GM21737 (cell line): ENCODE measurements at regions not wholly inside any gene's neighbourhood (a gene's known extent, or its start where the extent isn't known, plus 50 kb on each side); places are given as distances from the start of the nearest gene placed in this dataset.

ENCODE experiments used
- ATAC-seq: cut with Tn5 transposase; IDR thresholded peaks from one replicate; pipeline ENCODE4 v1.9.1; 2021; ENCODE audit warnings: mild to moderate bottlenecking, moderate library complexity; ENCODE audit not compliant: unreplicated experiment

DNA sequence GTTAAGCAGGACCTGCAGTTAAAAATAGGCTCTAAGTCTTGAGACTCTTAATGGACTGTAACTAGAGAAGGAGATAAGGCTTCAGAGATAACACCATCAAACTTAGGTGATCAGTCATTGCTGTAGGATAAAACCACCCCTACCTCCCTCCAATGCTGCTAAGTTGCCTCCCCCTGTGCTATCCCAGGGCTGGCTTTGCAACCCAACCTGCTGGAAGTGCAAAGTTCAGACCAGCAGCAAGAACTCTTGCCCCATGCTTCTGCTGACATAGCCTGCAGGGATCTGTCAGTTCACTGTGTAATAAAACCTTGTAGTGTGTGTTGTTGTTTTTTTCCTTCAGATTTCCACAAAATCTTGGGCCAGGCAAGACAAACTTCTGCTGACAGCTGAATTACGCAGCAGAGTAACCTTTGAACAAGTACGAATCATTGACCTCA is 57.4 kb upstream of the EPB41L3 start:
- ATAC-seq: no peak

DNA sequence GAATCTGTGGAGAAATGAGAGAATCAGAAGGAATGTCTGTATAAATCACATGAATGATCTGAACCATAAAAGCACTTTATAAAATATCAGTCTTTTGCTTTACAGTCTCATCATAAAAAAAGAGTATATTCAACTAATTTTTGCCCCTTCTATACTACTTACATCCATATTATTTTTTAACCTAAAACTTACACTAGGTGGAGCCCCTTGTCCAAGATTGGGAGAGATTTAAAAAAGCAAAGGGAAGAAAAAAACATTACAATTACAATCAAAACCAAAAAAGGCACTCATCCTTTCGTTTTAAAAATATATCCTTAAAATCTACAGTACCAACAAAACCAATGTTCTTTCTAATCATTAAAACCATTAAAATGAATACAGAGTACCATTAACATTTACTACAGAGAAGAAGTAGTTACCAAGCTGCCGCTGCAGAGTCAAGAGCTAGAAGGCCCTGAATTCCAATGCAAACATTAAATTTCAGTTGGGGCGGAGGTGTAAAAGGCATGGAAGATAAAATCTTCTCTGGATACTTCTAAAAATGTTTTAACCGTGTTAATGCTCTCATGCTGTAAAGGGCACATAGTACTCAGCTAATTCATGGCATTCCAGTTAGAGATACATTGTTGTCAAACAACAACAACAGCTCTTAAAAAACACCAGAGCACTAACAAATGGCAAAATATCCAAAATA is 56.7 kb upstream of the EPB41L3 start:
- no peak for ATAC-seq

DNA sequence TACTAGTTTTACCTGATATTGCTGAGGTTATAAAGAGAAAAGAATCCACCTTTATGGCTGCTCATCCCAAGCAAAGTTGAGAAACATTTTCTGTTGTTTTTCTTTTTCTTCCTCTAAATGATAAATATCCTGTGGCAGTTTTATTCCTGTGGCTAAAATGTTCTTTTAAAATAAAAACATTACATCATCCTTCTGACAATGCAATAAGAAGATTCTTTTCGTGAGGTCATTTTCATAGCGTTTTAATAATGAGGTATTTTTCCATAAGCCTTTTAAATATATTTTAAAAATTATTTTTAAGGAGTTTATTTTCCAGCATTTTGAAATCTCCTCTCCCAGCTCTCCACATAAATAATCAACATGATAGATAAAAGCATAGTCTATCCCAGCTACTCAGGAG is 52.8 kb upstream of the EPB41L3 start:
- ATAC-seq: no peak
